IPS DF 19.7 (cell line): ENCODE measurements at regions not wholly inside any gene's neighbourhood (a gene's known extent, or its start where the extent isn't known, plus 50 kb on each side); places are given as distances from the start of the nearest gene placed in this dataset.

Experiments used
- DNase-seq: peaks from one replicate; pipeline ENCODE4 v3.0.0-alpha.2; 2013; ENCODE audit warnings: low read depth, low spot score

- no peak for DNase-seq
These were observed 132.5 kb downstream of the OLFM1 start for GRCh38 chr9:135219676-135220600.

GRCh38 chr9:135220601-135221575, 133.4 kb downstream of the OLFM1 start:
- DNase-seq = no peak

DNA sequence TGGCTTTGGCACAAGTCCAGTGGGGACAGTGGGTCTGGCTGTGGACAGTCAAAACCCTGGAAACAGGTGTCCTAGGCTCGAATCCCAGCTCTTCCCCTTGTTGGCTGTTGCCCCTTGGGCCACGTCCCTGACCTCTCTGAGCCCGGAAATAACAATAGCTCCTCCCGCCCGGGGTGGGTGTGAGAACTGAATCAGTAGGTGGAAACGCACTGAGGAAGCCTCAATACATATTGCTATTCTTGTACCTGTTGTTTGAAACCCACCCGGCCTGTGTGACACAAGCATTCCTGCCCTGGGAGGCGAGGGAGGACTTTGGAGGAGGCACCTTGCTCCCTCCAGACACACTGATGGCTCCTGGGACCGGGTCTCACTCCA, 134.1 kb downstream of the OLFM1 start:
- no peak for DNase-seq

DNA sequence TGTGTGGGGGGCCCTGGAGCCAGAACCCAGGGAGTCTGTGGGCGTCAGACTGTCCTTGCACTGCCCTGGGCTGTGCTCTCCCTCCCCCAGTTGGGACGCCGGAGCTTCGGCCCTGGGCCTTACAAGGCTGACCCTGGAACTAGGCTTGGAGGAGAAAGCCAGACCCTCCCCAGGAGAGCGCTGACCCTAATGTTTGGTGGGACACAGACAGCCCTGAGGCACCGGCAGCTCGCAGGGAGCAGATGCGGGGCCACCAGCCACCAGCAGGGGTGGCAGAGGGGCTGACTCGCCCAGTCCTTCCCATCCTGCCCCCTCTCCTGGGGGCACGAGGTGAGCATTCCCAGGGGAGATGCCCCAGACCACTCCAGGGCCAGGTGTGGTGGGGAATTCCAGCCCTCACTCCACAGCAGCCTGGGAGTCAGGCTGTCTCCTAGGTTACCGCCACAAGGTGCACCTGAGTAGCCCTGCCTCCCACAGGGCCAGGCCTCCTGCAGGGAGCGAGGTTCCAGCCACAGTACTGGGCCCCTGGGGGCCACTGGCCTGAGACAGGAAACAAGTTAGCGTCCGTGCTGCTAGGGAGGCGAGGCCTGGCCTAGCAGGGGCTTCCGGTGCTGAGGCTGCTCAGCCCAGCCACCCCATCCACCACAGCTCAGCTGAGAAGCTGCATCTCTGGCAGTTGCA, 134.6 kb downstream of the OLFM1 start:
- DNase-seq = no peak

DNA sequence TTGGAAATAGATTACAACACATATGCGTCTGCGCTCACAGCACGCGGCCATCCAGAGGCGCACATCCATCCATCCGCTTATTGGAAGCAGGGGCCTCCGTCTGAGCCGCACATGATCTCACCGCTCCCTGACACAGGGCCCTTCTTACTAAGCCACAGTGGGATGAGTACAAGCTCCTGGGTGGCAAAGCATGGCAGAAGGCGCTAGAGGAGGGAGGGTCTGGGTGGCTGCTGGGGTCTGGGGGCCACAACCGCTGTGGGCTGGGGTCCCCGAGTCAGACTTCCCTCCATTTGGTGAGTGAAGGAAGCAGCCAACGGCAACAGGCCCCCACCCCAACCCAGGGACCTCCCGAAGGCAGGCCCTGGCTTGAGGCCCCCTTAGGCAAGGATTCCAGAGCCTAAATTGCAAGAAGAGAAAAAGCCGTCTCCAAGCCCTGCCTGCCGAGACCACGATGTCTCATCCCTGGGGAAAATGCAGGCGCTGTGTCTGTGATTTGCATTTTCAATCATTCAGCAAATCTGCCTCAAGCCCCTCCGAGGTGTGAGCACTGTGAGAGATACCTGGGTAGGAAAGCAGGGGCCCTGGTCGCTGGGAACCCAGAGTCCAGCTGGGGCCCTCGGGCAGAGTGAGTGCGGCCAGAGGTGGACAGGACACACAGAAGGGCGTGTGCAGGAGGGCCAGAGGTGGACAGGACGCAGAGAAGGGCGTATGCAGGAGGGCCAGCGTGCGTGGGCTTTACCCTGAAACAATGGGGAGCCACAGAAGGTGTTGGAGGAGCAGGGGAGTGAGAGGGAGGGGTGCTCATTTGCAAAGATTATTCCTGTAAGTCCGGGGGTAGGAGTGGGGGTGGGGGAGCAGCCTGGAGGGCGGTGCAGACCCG, 135.7 kb downstream of the OLFM1 start:
- DNase-seq = no peak

GRCh38 chr9:135223831-135224230, 136.4 kb downstream of the OLFM1 start:
- DNase-seq = no peak

DNA sequence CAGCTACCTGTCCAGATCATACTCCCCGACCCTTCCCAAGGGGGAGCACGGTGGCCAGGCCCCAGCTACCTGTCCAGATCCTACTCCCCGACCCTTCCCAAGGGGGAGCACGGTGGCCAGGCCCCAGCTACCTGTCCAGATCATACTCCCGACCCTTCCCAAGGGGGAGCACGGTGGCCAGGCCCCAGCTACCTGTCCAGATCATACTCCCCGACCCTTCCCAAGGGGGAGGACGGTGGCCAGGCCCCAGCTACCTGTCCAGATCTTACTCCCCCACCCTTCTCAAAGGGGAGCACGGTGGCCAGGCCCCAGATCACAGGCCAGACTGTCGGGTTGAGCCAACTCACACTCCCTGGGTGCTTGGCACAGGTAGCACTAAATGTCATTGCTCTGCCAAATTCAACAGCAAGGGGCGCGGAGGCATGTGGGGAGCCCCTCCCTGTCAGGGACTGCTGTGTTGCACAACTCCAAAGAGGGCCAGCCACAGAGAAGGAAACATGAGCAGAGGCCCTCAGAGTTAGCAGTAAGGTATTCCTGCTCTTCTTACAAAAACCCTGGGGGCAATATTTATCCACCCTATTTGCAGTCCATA, 136.9 kb downstream of the OLFM1 start:
- DNase-seq = no peak

- no peak for DNase-seq
These were observed 137.6 kb downstream of the OLFM1 start for GRCh38 chr9:135224921-135225541.

DNA sequence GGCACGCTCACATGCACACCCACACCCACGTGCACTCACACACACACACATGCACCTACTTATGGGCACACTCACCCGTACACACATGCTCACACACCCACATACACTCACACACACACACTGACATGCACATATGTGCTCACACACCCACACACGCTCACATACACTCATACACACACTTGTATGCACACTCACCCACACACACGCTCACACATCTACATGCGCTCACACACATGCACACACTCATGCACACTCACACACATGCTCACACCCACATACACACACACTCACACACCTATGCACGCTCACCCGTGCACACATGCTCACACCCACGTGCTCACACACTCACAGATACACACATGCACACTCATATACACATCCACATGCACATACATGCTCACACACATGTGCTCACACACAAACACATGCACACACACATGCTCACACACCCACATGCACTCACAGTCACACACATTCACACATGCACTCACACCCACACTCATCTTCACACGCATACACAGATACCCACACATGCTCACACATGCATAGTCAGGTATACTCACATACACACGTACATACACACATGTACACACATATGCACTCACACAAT, 138.3 kb downstream of the OLFM1 start:
- no peak for DNase-seq

GRCh38 chr9:135226369-135227050, 139.0 kb downstream of the OLFM1 start:
- no peak for DNase-seq

DNA sequence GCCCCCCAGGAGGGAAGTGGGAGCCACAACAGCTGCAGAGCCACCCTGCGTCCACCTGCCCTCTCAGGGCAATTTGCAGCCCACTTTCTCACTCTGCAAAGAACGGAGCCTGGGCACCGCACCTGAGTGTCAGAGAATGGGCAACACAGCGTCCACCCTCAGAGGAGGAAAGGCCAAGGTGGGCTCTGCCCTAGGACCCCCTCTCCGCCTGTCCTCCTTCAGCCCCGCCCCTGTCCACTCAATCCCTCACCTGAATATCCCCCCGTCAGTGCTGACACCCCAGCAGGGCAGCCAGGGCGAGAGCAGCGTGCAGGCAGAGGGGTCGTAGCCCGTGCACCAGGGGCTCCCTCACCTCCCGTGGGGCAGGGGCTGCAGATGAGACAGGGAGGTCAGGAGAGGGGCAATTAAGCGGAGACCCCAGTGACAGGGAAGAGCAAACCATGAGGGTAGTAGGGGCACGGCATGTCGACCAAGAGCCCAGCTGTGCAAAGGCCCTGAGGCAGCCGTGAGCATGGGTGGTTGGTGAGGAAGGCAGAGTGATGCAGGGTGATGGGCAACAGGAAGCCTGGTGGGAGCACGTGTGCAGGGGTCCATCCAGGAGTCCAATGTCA, 140.3 kb downstream of the OLFM1 start:
- DNase-seq = no peak

GRCh38 chr9:135228345-135228982, 141.0 kb downstream of the OLFM1 start:
- no peak for DNase-seq

DNA sequence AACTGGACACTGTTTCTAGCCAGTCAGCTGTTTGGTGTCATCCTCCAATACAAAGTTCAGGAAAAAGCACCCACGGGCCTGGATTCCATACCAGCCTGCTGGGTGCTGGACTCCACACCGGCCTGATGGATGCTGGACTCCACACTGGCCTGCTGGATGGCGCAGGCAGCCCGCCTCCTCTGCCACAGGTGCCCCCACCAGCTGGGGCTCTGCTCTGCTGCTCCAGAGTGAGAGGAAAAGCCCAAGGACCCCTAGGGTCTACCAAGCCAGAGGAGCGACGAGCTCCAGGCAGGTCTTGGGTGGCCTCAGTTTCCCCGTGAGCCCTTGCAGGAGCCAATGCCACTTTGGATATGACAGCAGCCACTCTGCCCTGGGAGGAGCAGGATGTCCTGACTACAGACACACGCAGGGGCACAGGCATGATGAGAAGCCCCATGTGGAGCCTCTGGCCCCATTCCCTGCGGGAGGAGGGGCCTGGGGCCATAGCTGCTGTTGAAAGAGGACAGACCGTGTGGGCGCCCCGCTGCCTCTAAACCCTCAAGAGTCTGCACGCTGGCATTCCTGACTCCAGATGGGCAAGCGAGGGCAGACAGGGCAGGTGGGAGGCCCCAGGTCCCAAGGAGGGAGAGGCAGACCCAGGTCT, 141.6 kb downstream of the OLFM1 start:
- no peak for DNase-seq

DNA sequence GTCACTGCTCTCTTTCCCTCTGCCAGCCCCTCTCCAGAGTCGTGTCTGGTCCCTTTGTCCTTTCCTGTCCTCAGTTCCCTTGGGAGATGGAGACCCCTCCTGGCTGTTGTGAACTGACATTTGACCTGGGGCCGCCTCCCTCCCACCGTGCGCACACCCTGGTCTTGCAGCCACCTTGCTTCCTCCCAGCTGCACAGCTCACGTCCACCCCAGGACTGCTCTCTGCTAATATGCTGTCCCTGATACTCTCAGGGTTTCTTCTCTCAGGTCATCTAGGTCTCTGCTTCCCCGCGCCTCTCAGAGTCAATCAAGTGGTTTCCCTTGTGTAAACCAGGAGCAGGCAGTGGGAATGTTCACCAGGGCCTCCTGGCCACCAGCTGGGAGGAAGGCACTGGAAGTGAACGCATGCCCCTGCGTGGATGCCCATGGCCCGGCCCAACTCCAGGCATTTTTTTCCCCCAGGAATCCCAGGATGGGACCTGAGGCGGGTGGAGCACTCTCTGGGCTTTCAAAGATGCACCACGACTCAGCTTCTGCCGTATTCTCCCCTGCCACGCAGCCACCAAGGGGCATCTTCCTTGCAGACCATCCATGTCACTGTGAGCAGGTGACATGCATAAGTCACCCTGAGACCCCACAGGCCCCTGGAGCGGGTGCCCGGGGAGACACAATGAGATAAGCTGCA, 142.4 kb downstream of the OLFM1 start:
- DNase-seq = no peak

- DNase-seq = no peak
These were observed 142.9 kb downstream of the OLFM1 start for GRCh38 chr9:135230386-135230765.

GRCh38 chr9:135230817-135231520, 143.5 kb downstream of the OLFM1 start:
- DNase-seq = no peak
